ENCODE measurements at regions not wholly inside any gene's neighbourhood (a gene's known extent, or its start where the extent isn't known, plus 50 kb on each side); places are given as distances from the start of the nearest gene placed in this dataset.
A peak's percentile ranks its signal among the peaks of the same experiment; 100 is the strongest.

GRCh38 chr5:130529111-130529510 lies 624.8 kb downstream of the CHSY3 start:
- H3K9me2 ChIP-seq (ENCODE audit: insufficient read depth) = no peaks in the 10 kb centered on the region
- H3K27me3 ChIP-seq (ENCODE audit: insufficient read depth, low read depth) = no peaks in the 10 kb centered on the region
- TF ChIP-seq CTCF (conservative IDR thresholded peaks at IDR 0.05) (no peak), EZH2 (IDR thresholded peaks at IDR 0.05; ENCODE audit: low read depth) (no peak)
- H3K9me3 ChIP-seq (ENCODE audit: insufficient read depth, low read depth) = no peaks in the 10 kb centered on the region; the same call in 1 of the 2 replicates
- H3K27ac ChIP-seq = no peak overlapping the region
- H3K79me2 ChIP-seq (ENCODE audit: low read depth) = no peaks in the 10 kb centered on the region
- no peak overlapping the region for H3K4me3 ChIP-seq
- no peak overlapping the region for H3K4me2 ChIP-seq
- no TSS peak for BruUV-seq (replicated peaks)
- H3K4me1 ChIP-seq (replicated peaks; ENCODE audit: insufficient read depth) = 0 out of 2 replicates have a peak, but pooled peaks cover 8% of the 10 kb centered on the region
- DNase-seq = no peak
- H3K36me3 ChIP-seq (ENCODE audit: low read depth) = no peaks in the 10 kb centered on the region
- no peaks in the 10 kb centered on the region for H4K20me1 ChIP-seq (ENCODE audit: insufficient read depth)
- no peak overlapping the region for H2AFZ ChIP-seq
- intact Hi-C loops (cut with micrococcal nuclease; ENCODE audit: unreplicated experiment) = no loop called here
- H3F3A ChIP-seq (ENCODE audit: insufficient read depth, low read depth) = no peaks in the 10 kb centered on the region
- CTCF ChIA-PET = no interaction called here
- POLR2A ChIA-PET (ENCODE audit: unreplicated experiment) = interaction anchor here (0.7 kb wide), 1 partner anchor 213 kb away, joined by 10 read pairs; no protein-coding TSS in a partner anchor

DNA sequence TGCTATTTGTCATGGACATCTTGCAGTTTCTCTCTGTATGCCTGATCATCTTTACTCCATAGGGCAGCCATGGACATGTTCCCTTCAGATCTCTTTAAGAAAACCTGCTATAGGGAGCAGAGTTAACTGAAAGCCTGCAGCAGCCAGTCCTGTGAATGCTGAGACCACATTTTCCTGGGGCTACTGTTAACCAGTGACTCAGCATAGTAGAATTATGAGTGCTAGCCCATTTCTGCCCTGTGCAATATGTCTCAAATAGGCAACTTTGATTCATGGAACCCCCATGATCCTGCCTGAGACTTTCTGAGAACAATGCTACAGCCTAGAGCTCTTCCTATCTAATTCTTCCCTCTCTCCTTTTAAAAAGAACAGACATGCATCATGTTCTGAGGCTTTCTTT lies 624.2 kb downstream of the CHSY3 start:
- ChIA-PET POLR2A (ENCODE audit: unreplicated experiment) (no interaction called here), CTCF (no interaction called here)
- DNase-seq = no peak
- Histone ChIP-seq H3K9me3 (ENCODE audit: insufficient read depth, low read depth) (no peaks in the 10 kb centered on the region; the same call in 1 of the 2 replicates), H3K4me2 (no peak overlapping the region), H4K20me1 (ENCODE audit: insufficient read depth) (no peaks in the 10 kb centered on the region), H3K79me2 (ENCODE audit: low read depth) (no peaks in the 10 kb centered on the region), H3K4me1 (replicated peaks; ENCODE audit: insufficient read depth) (0 out of 2 replicates have a peak, but pooled peaks cover 8% of the 10 kb centered on the region), H3K27me3 (ENCODE audit: insufficient read depth, low read depth) (no peaks in the 10 kb centered on the region), H3F3A (ENCODE audit: insufficient read depth, low read depth) (no peaks in the 10 kb centered on the region), H3K9me2 (ENCODE audit: insufficient read depth) (no peaks in the 10 kb centered on the region), H3K36me3 (ENCODE audit: low read depth) (no peaks in the 10 kb centered on the region), H2AFZ (no peak overlapping the region), H3K27ac (no peak overlapping the region), H3K4me3 (no peak overlapping the region)
- intact Hi-C loops (cut with micrococcal nuclease; ENCODE audit: unreplicated experiment) = no loop called here
- TF ChIP-seq CTCF (conservative IDR thresholded peaks at IDR 0.05) = no peak
- TF ChIP-seq EZH2 (IDR thresholded peaks at IDR 0.05; ENCODE audit: low read depth) = no peak
- BruUV-seq (replicated peaks) = no TSS peak

GRCh38 chr5:130526708-130527107 lies 622.4 kb downstream of the CHSY3 start:
- ChIA-PET CTCF (no interaction called here), POLR2A (ENCODE audit: unreplicated experiment) (no interaction called here)
- Histone ChIP-seq H3K4me3 (no peak overlapping the region), H3K27ac (no peak overlapping the region), H3F3A (ENCODE audit: insufficient read depth, low read depth) (no peaks in the 10 kb centered on the region), H3K27me3 (ENCODE audit: insufficient read depth, low read depth) (no peaks in the 10 kb centered on the region), H3K4me1 (replicated peaks; ENCODE audit: insufficient read depth) (0 out of 2 replicates have a peak, but pooled peaks cover 8% of the 10 kb centered on the region), H4K20me1 (ENCODE audit: insufficient read depth) (no peaks in the 10 kb centered on the region), H2AFZ (no peak overlapping the region), H3K9me3 (ENCODE audit: insufficient read depth, low read depth) (no peaks in the 10 kb centered on the region; the same call in 1 of the 2 replicates), H3K36me3 (ENCODE audit: low read depth) (no peaks in the 10 kb centered on the region), H3K79me2 (ENCODE audit: low read depth) (no peaks in the 10 kb centered on the region), H3K9me2 (ENCODE audit: insufficient read depth) (no peaks in the 10 kb centered on the region), H3K4me2 (no peak overlapping the region)
- no peak for TF ChIP-seq EZH2 (IDR thresholded peaks at IDR 0.05; ENCODE audit: low read depth)
- TF ChIP-seq CTCF (conservative IDR thresholded peaks at IDR 0.05) = no peak
- DNase-seq = peak in 1 of 2 experiments; percentile 39
- BruUV-seq (replicated peaks) = no TSS peak
- intact Hi-C loops (cut with micrococcal nuclease; ENCODE audit: unreplicated experiment) = no loop called here
